SHP77 treated with DMSO at 0.1 percent for 48 hours (cell line): ENCODE measurements at regions not wholly inside any gene's neighbourhood (a gene's known extent, or its start where the extent isn't known, plus 50 kb on each side); places are given as distances from the start of the nearest gene placed in this dataset.
"Not testable (repeated sequence)": the region's sequence is repeated elsewhere in the genome, so short reads cannot be mapped to it uniquely, and the experiment has no call there.

Source experiments
- DNase-seq: peaks from one replicate; lab custom pipeline; 2025; lab: John Stamatoyannopoulos, UW

- DNase-seq = no peak
Observed at GRCh38 chrX:122566401-122566800, 617.7 kb upstream of the GRIA3 start.

- no peak for DNase-seq
Observed at GRCh38 chrX:122567911-122568310, 616.2 kb upstream of the GRIA3 start.

GRCh38 chrX:122572461-122572860, 611.6 kb upstream of the GRIA3 start:
- no peak for DNase-seq

- DNase-seq = no peak
Observed at GRCh38 chrX:122579036-122579435, 605.0 kb upstream of the GRIA3 start.

GRCh38 chrX:122579526-122579925, 604.6 kb upstream of the GRIA3 start:
- no peak for DNase-seq

GRCh38 chrX:122582280-122582974, 601.7 kb upstream of the GRIA3 start:
- DNase-seq = no peak

GRCh38 chrX:122582975-122583305, 601.1 kb upstream of the GRIA3 start:
- DNase-seq = no peak

GRCh38 chrX:122583551-122583950, 600.5 kb upstream of the GRIA3 start:
- no peak for DNase-seq

- DNase-seq = no peak
Observed at GRCh38 chrX:122584981-122585380, 599.1 kb upstream of the GRIA3 start.

- DNase-seq = no peak
Observed at GRCh38 chrX:122586831-122587230, 597.2 kb upstream of the GRIA3 start.

GRCh38 chrX:122591546-122591945, 592.5 kb upstream of the GRIA3 start:
- no peak for DNase-seq

- no peak for DNase-seq
Observed at GRCh38 chrX:122596998-122597397, 587.1 kb upstream of the GRIA3 start.

GRCh38 chrX:122622795-122623194, 561.3 kb upstream of the GRIA3 start:
- DNase-seq = no peak

GRCh38 chrX:122625239-122625638, 558.8 kb upstream of the GRIA3 start:
- DNase-seq = no peak

GRCh38 chrX:122625821-122626220, 558.3 kb upstream of the GRIA3 start:
- DNase-seq = no peak

- DNase-seq = no peak
Observed at GRCh38 chrX:122626871-122627270, 557.2 kb upstream of the GRIA3 start.

GRCh38 chrX:122641136-122641535, 542.9 kb upstream of the GRIA3 start:
- DNase-seq = no peak

- DNase-seq = no peak
Observed at GRCh38 chrX:122641826-122642225, 542.3 kb upstream of the GRIA3 start.

- not testable (repeated sequence) for DNase-seq
Observed at GRCh38 chrX:122655256-122655655, 528.8 kb upstream of the GRIA3 start.

GRCh38 chrX:122666601-122667000, 517.5 kb upstream of the GRIA3 start:
- DNase-seq = no peak

- DNase-seq = no peak
Observed at GRCh38 chrX:122667667-122668066, 516.4 kb upstream of the GRIA3 start.

GRCh38 chrX:122703762-122704161, 480.3 kb upstream of the GRIA3 start:
- DNase-seq = no peak

GRCh38 chrX:122739770-122740169, 444.3 kb upstream of the GRIA3 start:
- DNase-seq = no peak

GRCh38 chrX:122770581-122770980, 413.5 kb upstream of the GRIA3 start:
- DNase-seq = no peak

- no peak for DNase-seq
Observed at GRCh38 chrX:122771933-122772332, 412.1 kb upstream of the GRIA3 start.
